NK-92 treated with Interleukin-12 subunit alpha and Interleukin-12 subunit beta, amount 100 ng/mL, for 24 hours (cell line): ENCODE measurements at regions not wholly inside any gene's neighbourhood (a gene's known extent, or its start where the extent isn't known, plus 50 kb on each side); places are given as distances from the start of the nearest gene placed in this dataset.

ENCODE experiments used
- DNase-seq: peaks from one replicate; lab custom pipeline; 2025; lab: John Stamatoyannopoulos, UW

- DNase-seq = no peak
Observed at GRCh38 chr4:64581422-64581821, 172.2 kb upstream of the TECRL start.

- no peak for DNase-seq
Observed at GRCh38 chr4:64564126-64564525, 154.9 kb upstream of the TECRL start.

- DNase-seq = no peak
Observed at GRCh38 chr4:64559571-64559970, 150.3 kb upstream of the TECRL start.

GRCh38 chr4:64551125-64551524 is 141.9 kb upstream of the TECRL start:
- no peak for DNase-seq

- no peak for DNase-seq
Observed at GRCh38 chr4:64545593-64545992, 136.3 kb upstream of the TECRL start.

- DNase-seq = peak; percentile 21
Observed at GRCh38 chr4:64539234-64539849, 130.1 kb upstream of the TECRL start.

GRCh38 chr4:64538219-64538618 is 129.0 kb upstream of the TECRL start:
- no peak for DNase-seq

- DNase-seq = no peak
Observed at GRCh38 chr4:64533637-64534036, 124.4 kb upstream of the TECRL start.

- no peak for DNase-seq
Observed at GRCh38 chr4:64533159-64533558, 123.9 kb upstream of the TECRL start.

GRCh38 chr4:64520421-64520820 is 111.2 kb upstream of the TECRL start:
- DNase-seq = no peak

- no peak for DNase-seq
Observed at GRCh38 chr4:64518600-64518999, 109.3 kb upstream of the TECRL start.

GRCh38 chr4:64516176-64516575 is 106.9 kb upstream of the TECRL start:
- DNase-seq = no peak

- no peak for DNase-seq
Observed at GRCh38 chr4:64508089-64508488, 98.8 kb upstream of the TECRL start.

GRCh38 chr4:64503945-64504675 is 94.9 kb upstream of the TECRL start:
- DNase-seq = no peak

- no peak for DNase-seq
Observed at GRCh38 chr4:64503416-64503815, 94.2 kb upstream of the TECRL start.

- no peak for DNase-seq
Observed at GRCh38 chr4:64497491-64497890, 88.2 kb upstream of the TECRL start.

- no peak for DNase-seq
Observed at GRCh38 chr4:64495946-64496345, 86.7 kb upstream of the TECRL start.

- no peak for DNase-seq
Observed at GRCh38 chr4:64489628-64490027, 80.4 kb upstream of the TECRL start.

GRCh38 chr4:64479338-64479737 is 70.1 kb upstream of the TECRL start:
- no peak for DNase-seq

GRCh38 chr4:64477127-64477526 is 67.9 kb upstream of the TECRL start:
- no peak for DNase-seq

GRCh38 chr4:64465263-64465662 is 56.0 kb upstream of the TECRL start:
- no peak for DNase-seq

GRCh38 chr4:64464581-64464980 is 55.3 kb upstream of the TECRL start:
- DNase-seq = no peak
